ENCODE measurements at regions not wholly inside any gene's neighbourhood (a gene's known extent, or its start where the extent isn't known, plus 50 kb on each side); places are given as distances from the start of the nearest gene placed in this dataset.

- DNase-seq (ENCODE audit: insufficient read length, low spot score) (no peak), FAIRE-seq (no peak)
- TF ChIP-seq, protein P1, sequence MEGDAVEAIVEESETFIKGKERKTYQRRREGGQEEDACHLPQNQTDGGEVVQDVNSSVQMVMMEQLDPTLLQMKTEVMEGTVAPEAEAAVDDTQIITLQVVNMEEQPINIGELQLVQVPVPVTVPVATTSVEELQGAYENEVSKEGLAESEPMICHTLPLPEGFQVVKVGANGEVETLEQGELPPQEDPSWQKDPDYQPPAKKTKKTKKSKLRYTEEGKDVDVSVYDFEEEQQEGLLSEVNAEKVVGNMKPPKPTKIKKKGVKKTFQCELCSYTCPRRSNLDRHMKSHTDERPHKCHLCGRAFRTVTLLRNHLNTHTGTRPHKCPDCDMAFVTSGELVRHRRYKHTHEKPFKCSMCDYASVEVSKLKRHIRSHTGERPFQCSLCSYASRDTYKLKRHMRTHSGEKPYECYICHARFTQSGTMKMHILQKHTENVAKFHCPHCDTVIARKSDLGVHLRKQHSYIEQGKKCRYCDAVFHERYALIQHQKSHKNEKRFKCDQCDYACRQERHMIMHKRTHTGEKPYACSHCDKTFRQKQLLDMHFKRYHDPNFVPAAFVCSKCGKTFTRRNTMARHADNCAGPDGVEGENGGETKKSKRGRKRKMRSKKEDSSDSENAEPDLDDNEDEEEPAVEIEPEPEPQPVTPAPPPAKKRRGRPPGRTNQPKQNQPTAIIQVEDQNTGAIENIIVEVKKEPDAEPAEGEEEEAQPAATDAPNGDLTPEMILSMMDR (IDR thresholded peaks at IDR 0.05; ENCODE audit: insufficient read depth, missing control alignments), result no peak
These were observed 171.4 kb downstream of the COPRS start for GRCh38 chr17:31687505-31688126.

- no peak for FAIRE-seq
- TF ChIP-seq, protein P1 (IDR thresholded peaks at IDR 0.05; ENCODE audit: insufficient read depth, missing control alignments), result no peak
- no peak for DNase-seq (ENCODE audit: insufficient read length, low spot score)
These were observed 172.5 kb downstream of the COPRS start for GRCh38 chr17:31686495-31686894.

DNA sequence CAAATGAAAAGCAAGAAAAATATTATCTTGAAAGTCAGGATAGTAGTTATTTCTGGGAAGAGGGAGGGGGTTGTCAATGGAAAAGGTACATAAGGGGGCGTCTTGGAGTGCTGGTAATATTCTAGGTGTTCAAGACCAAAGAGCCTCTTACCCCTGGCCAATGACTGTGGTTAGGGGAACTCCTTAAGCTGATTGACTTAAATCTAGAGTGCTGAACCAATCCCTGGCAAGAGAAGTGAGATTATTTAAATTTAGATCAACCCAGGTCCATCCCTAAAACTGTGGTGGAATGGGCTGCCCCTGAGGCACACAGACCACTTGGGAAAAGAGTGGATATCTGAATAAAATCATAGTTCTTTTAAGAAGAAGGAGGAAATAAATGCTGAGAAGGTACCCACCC lies 174.1 kb downstream of the COPRS start:
- FAIRE-seq, result no peak
- DNase-seq (ENCODE audit: insufficient read length, low spot score), result no peak
- TF ChIP-seq, protein P1 (IDR thresholded peaks at IDR 0.05; ENCODE audit: insufficient read depth, missing control alignments), result no peak

DNA sequence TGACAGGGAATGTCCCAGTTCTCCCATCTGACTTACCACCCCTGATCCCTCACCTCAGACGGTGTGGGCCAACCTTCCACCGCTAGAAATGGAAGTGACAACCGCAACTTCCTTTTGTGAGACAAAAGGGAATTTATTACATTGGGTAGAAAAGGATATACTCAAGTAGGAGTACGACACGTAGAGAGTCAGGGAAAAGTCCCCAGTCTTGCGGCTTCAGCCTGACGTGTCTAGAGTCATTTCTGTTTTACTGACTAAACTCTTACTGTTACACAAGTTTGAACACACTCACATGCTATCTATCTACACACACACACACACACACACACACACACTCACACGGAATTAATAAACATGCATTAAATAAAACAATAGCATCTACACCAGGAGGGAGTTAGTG lies 178.9 kb downstream of the COPRS start:
- TF ChIP-seq, protein P1 (IDR thresholded peaks at IDR 0.05; ENCODE audit: insufficient read depth, missing control alignments), result no peak
- DNase-seq (ENCODE audit: insufficient read length, low spot score) (no peak), FAIRE-seq (no peak)

- FAIRE-seq (no peak), DNase-seq (ENCODE audit: insufficient read length, low spot score) (no peak)
- TF ChIP-seq, protein P1 (IDR thresholded peaks at IDR 0.05; ENCODE audit: insufficient read depth, missing control alignments), result no peak
These were observed 179.4 kb downstream of the COPRS start for GRCh38 chr17:31679667-31680066.

- TF ChIP-seq, protein P1 (IDR thresholded peaks at IDR 0.05; ENCODE audit: insufficient read depth, missing control alignments), result no peak
- no peak for DNase-seq (ENCODE audit: insufficient read length, low spot score)
- FAIRE-seq, result no peak
These were observed 180.6 kb downstream of the COPRS start for GRCh38 chr17:31678431-31678830.

GRCh38 chr17:31677681-31678080 lies 181.4 kb downstream of the COPRS start:
- TF ChIP-seq, protein P1 (IDR thresholded peaks at IDR 0.05; ENCODE audit: insufficient read depth, missing control alignments), result no peak
- DNase-seq (ENCODE audit: insufficient read length, low spot score) (no peak), FAIRE-seq (no peak)

Data from D721Med (cell line).